ENCODE measurements at regions not wholly inside any gene's neighbourhood (a gene's known extent, or its start where the extent isn't known, plus 50 kb on each side); places are given as distances from the start of the nearest gene placed in this dataset.

GRCh38 chr12:46573347-46573658 is 200.7 kb upstream of the SLC38A2 start (continued):
- TF ChIP-seq CHD7 (IDR thresholded peaks at IDR 0.05; ENCODE audit: insufficient replicate concordance, low read length) (no peak), FOSL1 (IDR thresholded peaks at IDR 0.05; ENCODE audit: insufficient read depth, low read depth, low read length) (no peak), KDM4A (IDR thresholded peaks at IDR 0.05; ENCODE audit: low read depth, low read length, severe bottlenecking) (no peak), EZH2 (IDR thresholded peaks at IDR 0.05; ENCODE audit: low read depth, low read length, severe bottlenecking) (no peak), RNF2 (IDR thresholded peaks at IDR 0.05; ENCODE audit: borderline replicate concordance, low read depth, low read length, missing control alignments, poor library complexity, severe bottlenecking) (no peak)
